H1 (cell line): ENCODE measurements at regions not wholly inside any gene's neighbourhood (a gene's known extent, or its start where the extent isn't known, plus 50 kb on each side); places are given as distances from the start of the nearest gene placed in this dataset.

Source experiments
- CTCF ChIA-PET: fragments of 300-600 bp; sonication (Branson Sonifier 250); formaldehyde crosslinking; loops from one replicate; lab custom pipeline; 2021; ENCODE audit not compliant: partially characterized antibody; lab: Charles Lee
- POLR2A ChIA-PET: fragments of 300-600 bp; sonication (Branson Sonifier 250); formaldehyde crosslinking; loops from one replicate; lab custom pipeline; 2021; ENCODE audit warnings: inconsistent platforms; ENCODE audit not compliant: partially characterized antibody; lab: Charles Lee
- DNase-seq, 2 experiments: peaks; one replicate each; pipeline versions ENCODE4 v3.0.0 to v3.0.0-alpha.2; 2010 to 2022; ENCODE audit warnings: low spot score in 2 of 2, low read depth in 1 of 2, mixed read lengths in 1 of 2
- FAIRE-seq: peaks from 2 replicates; lab custom pipeline; 2011; peaks lifted over from hg19 to GRCh38; lab: Jason Lieb, UNC
- H2AFZ ChIP-seq: 2 replicates; pipeline ENCODE4 v1.8.1; 2012; ENCODE audit warnings: low read length, inconsistent platforms
- H2AK5ac ChIP-seq: 2 replicates; pipeline ENCODE4 v1.6.1; 2013; ENCODE audit warnings: low read depth, low read length
- H2BK120ac ChIP-seq: replicated peaks from 2 replicates; pipeline ENCODE3; 2013; ENCODE audit warnings: low read depth, low read length, inconsistent platforms
- H2BK12ac ChIP-seq: 2 replicates; pipeline ENCODE4 v1.6.1; 2013; ENCODE audit warnings: low read depth, low read length
- H2BK15ac ChIP-seq: 2 replicates; pipeline ENCODE4 v1.6.1; 2013; ENCODE audit warnings: low read length
- H2BK20ac ChIP-seq: 2 replicates; pipeline ENCODE4 v1.6.1; 2013; ENCODE audit warnings: low read length
- H2BK5ac ChIP-seq: 2 replicates; pipeline ENCODE4 v1.6.1; 2013; ENCODE audit warnings: low read depth, low read length
- H3K14ac ChIP-seq: 2 replicates; pipeline ENCODE4 v1.6.1; 2013; ENCODE audit warnings: inconsistent platforms; ENCODE audit not compliant: insufficient read length
- H3K18ac ChIP-seq: 2 replicates; pipeline ENCODE4 v1.6.1; 2013; ENCODE audit warnings: low read length; ENCODE audit errors: extremely low read depth
- H3K23ac ChIP-seq: 2 replicates; pipeline ENCODE4 v1.6.1; 2013; ENCODE audit warnings: inconsistent platforms; ENCODE audit not compliant: insufficient read length
- H3K23me2 ChIP-seq: 2 replicates; pipeline ENCODE4 v1.6.1; 2013; ENCODE audit warnings: low read depth, low read length
- H3K27ac ChIP-seq: 2 replicates; pipeline ENCODE4 v1.6.1; 2011; ENCODE audit warnings: low read depth, low read length, inconsistent platforms
- H3K27me3 ChIP-seq, 4 experiments: replicated peaks in 1 of 4; 1 replicate in 1 of 4; 2 replicates in 3 of 4; pipeline versions ENCODE4 v1.6.1 to v1.8.1; 2011 to 2013; ENCODE audit warnings: low read length in 3 of 4, mild to moderate bottlenecking in 3 of 4, inconsistent platforms in 2 of 4, mixed read lengths in 2 of 4, moderate library complexity in 1 of 4; ENCODE audit not compliant: control insufficient read depth in 3 of 4, insufficient read depth in 3 of 4; ENCODE audit errors: extremely low read depth in 1 of 4
- H3K36me3 ChIP-seq, 4 experiments: 2 replicates each; pipeline versions ENCODE4 v1.6.1 to v1.8.1; 2011 to 2013; ENCODE audit warnings: mild to moderate bottlenecking in 4 of 4, low read length in 3 of 4, moderate library complexity in 2 of 4, control low read depth in 1 of 4, inconsistent platforms in 1 of 4; ENCODE audit not compliant: insufficient read depth in 4 of 4, control insufficient read depth in 2 of 4
- H3K4ac ChIP-seq: replicated peaks from 2 replicates; pipeline ENCODE3; 2013; ENCODE audit warnings: low read length, low read depth, mixed read lengths, inconsistent platforms; ENCODE audit not compliant: insufficient read length
- H3K4me1 ChIP-seq, 4 experiments: replicated peaks in 1 of 4; 1 replicate in 1 of 4; 2 replicates in 3 of 4; pipeline versions ENCODE4 v1.6.1 to v1.8.1; 2011 to 2013; ENCODE audit warnings: low read length in 3 of 4, inconsistent platforms in 2 of 4, mixed read lengths in 1 of 4; ENCODE audit not compliant: insufficient read depth in 4 of 4, control insufficient read depth in 3 of 4
- H3K4me2 ChIP-seq, 2 experiments: 2 replicates each; pipeline versions ENCODE4 v1.6.1 to v1.8.1; 2011 to 2013; ENCODE audit warnings: low read depth in 2 of 2, low read length in 2 of 2, control low read depth in 1 of 2, inconsistent platforms in 1 of 2, mild to moderate bottlenecking in 1 of 2; ENCODE audit not compliant: insufficient read depth in 1 of 2
- H3K4me3 ChIP-seq, 4 experiments: fragments of 200-600, 300-600 bp in 1 of 4; sonication (generic), shearing (Covaris generic), sonication (Bioruptor Twin) in 1 of 4; 2 replicates each; pipeline versions ENCODE4 v1.5.1 to v1.8.1; 2011 to 2016; ENCODE audit warnings: low read length in 4 of 4, low read depth in 3 of 4, control low read depth in 2 of 4, inconsistent platforms in 2 of 4, mild to moderate bottlenecking in 2 of 4, mixed read lengths in 1 of 4, moderate library complexity in 1 of 4; ENCODE audit not compliant: insufficient read depth in 2 of 4; ENCODE audit errors: extremely low read depth in 1 of 4
- H3K56ac ChIP-seq: replicated peaks from 2 replicates; pipeline ENCODE3; 2013; ENCODE audit warnings: low read depth, mild to moderate bottlenecking, mixed read lengths, low read length, inconsistent platforms; ENCODE audit not compliant: insufficient read length
- H3K79me1 ChIP-seq: 2 replicates; pipeline ENCODE4 v1.6.1; 2013; ENCODE audit warnings: low read depth, low read length, control low read depth
- H3K79me2 ChIP-seq, 2 experiments: 2 replicates each; pipeline versions ENCODE4 v1.6.1 to v1.8.1; 2012 to 2013; ENCODE audit warnings: low read length in 2 of 2, mild to moderate bottlenecking in 2 of 2, inconsistent platforms in 1 of 2; ENCODE audit not compliant: insufficient read depth in 2 of 2, control insufficient read depth in 1 of 2
- H3K9ac ChIP-seq, 4 experiments: replicated peaks in 1 of 4; 1 replicate in 1 of 4; 2 replicates in 3 of 4; pipeline versions ENCODE4 v1.6.1 to v1.8.1; 2011 to 2013; ENCODE audit warnings: low read depth in 3 of 4, low read length in 3 of 4, control low read depth in 2 of 4, mild to moderate bottlenecking in 2 of 4, moderate library complexity in 2 of 4, inconsistent platforms in 1 of 4; ENCODE audit errors: extremely low read depth in 1 of 4
- H3K9me3 ChIP-seq, 2 experiments: 2 replicates each; pipeline versions ENCODE4 v1.6.1 to v1.8.1; 2012 to 2013; ENCODE audit warnings: mild to moderate bottlenecking in 2 of 2, moderate library complexity in 2 of 2, control low read depth in 1 of 2, inconsistent platforms in 1 of 2, low read depth in 1 of 2, low read length in 1 of 2, mixed read lengths in 1 of 2; ENCODE audit not compliant: insufficient read depth in 2 of 2
- H4K20me1 ChIP-seq, 2 experiments: replicated peaks in 1 of 2; 2 replicates each; pipeline versions ENCODE3 to v1.8.1; 2011 to 2013; ENCODE audit warnings: inconsistent platforms in 2 of 2, low read length in 2 of 2, mild to moderate bottlenecking in 1 of 2; ENCODE audit not compliant: insufficient read depth in 2 of 2, control insufficient read depth in 1 of 2
- H4K5ac ChIP-seq: 2 replicates; pipeline ENCODE4 v1.6.1; 2013; ENCODE audit warnings: low read length, low read depth, mixed read lengths, inconsistent platforms; ENCODE audit not compliant: insufficient read length
- H4K8ac ChIP-seq: 2 replicates; pipeline ENCODE4 v1.8.0; 2013; ENCODE audit warnings: mild to moderate bottlenecking, moderate library complexity, low read length, inconsistent platforms; ENCODE audit not compliant: insufficient read depth; ENCODE audit errors: extremely low read depth
- H4K91ac ChIP-seq: replicated peaks from 2 replicates; pipeline ENCODE3; 2013; ENCODE audit warnings: low read length, mixed read lengths, inconsistent platforms; ENCODE audit not compliant: insufficient read length
- ATF2 ChIP-seq: IDR thresholded peaks from 2 replicates; pipeline ENCODE4 v1.6.1; 2012; ENCODE audit warnings: low read length, inconsistent platforms
- BCL11A ChIP-seq, 2 experiments: IDR thresholded peaks; one replicate each; pipeline ENCODE4 v1.6.1; 2011; ENCODE audit warnings: low read depth in 2 of 2, low read length in 2 of 2, mild to moderate bottlenecking in 2 of 2
- CEBPB ChIP-seq: IDR thresholded peaks from 2 replicates; pipeline ENCODE4 v1.6.1; 2012; ENCODE audit warnings: low read depth, low read length
- CHD1 ChIP-seq: IDR thresholded peaks from 2 replicates; pipeline ENCODE4 v1.6.1; 2012; ENCODE audit warnings: low read depth, low read length, improper control_type of control experiment
- CTBP2 ChIP-seq: IDR thresholded peaks from 2 replicates; pipeline ENCODE4 v1.7.0; 2011; ENCODE audit warnings: borderline replicate concordance, mild to moderate bottlenecking, moderate library complexity, mixed read lengths, low read length; ENCODE audit not compliant: insufficient read depth, insufficient read length
- HDAC2 ChIP-seq, 2 experiments: fragments of 300-600 bp in 1 of 2; sonication (generic) in 1 of 2; IDR thresholded peaks; 2 replicates each; pipeline ENCODE4 v1.6.1; 2011 to 2012; ENCODE audit warnings: low read depth in 2 of 2, low read length in 2 of 2, mild to moderate bottlenecking in 2 of 2, moderate library complexity in 2 of 2, borderline replicate concordance in 1 of 2, inconsistent platforms in 1 of 2
- KDM4A ChIP-seq: IDR thresholded peaks from one replicate; pipeline ENCODE4 v1.7.1; 2012; ENCODE audit warnings: low read depth, mild to moderate bottlenecking, moderate library complexity, low read length, inconsistent platforms; ENCODE audit not compliant: severe bottlenecking
- MAX ChIP-seq: IDR thresholded peaks from 2 replicates; pipeline ENCODE4 v1.6.1; 2012; ENCODE audit warnings: inconsistent platforms
- POU5F1 ChIP-seq: IDR thresholded peaks from 2 replicates; pipeline ENCODE4 v1.6.1; 2011; ENCODE audit warnings: low read depth, mild to moderate bottlenecking, low read length, moderate library complexity
- SP1 ChIP-seq: IDR thresholded peaks from 2 replicates; pipeline ENCODE4 v1.6.1; 2011; ENCODE audit warnings: low read depth, low read length
- SRF ChIP-seq: IDR thresholded peaks from 2 replicates; pipeline ENCODE4 v1.6.1; 2011; ENCODE audit warnings: mild to moderate bottlenecking, low read depth, low read length, moderate library complexity
- TAF7 ChIP-seq: optimal IDR thresholded peaks from 2 replicates; pipeline ENCODE3; 2011; ENCODE audit warnings: low read depth, mild to moderate bottlenecking, inconsistent platforms, low read length, moderate library complexity, borderline replicate concordance
- TCF12 ChIP-seq: IDR thresholded peaks from 2 replicates; pipeline ENCODE4 v1.6.1; 2011; ENCODE audit warnings: low read depth, mild to moderate bottlenecking, low read length
- WGBS, 2 experiments: shearing (Covaris generic) in 1 of 2; methylation state at CpG; one replicate each; pipeline versions ENCODE4 v1.1.6 to v1.1.7; 2013 to 2015; ENCODE audit warnings: low lambda C conversion rate in 2 of 2, mixed read lengths in 2 of 2, inconsistent platforms in 1 of 2, low coverage in 1 of 2, missing lambda C conversion rate in 1 of 2; ENCODE audit not compliant: insufficient replicate concordance in 2 of 2, insufficient coverage in 1 of 2, insufficient read length in 1 of 2; ENCODE audit errors: extremely low coverage in 1 of 2, missing lambda C conversion rate in 1 of 2; 5-methylcytosine and 5-hydroxymethylcytosine counted together

DNA sequence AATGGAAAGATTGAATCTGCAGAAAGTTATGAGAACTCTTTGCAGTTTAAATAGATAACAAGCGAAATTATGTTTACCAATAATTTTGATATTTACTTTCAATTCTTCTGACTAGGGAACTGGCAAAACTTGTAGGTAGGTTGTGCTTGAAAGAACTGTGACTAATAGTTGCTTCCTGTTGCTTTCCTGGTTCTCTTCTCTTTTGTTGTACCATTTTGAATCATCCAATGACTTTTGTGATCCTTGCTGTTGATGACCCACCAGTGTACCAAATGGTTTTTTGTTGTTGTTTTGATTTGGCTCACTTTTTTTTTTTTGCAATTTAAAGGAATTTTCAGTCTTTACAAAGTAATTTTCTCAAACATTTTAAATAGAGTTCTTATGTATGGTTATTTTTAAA is 64.9 kb upstream of the DCBLD2 start:
- H3K4me1 ChIP-seq = no peaks in the 10 kb centered on the region
- no peak overlapping the region for H2AFZ ChIP-seq
- H3K27me3 ChIP-seq = no peaks in the 10 kb centered on the region
- no peaks in the 10 kb centered on the region for H3K9me3 ChIP-seq
- H2BK12ac ChIP-seq = no peak overlapping the region
- no peak overlapping the region for H3K4me3 ChIP-seq
- 84% methylated on average over 1 of the region's 1 CpG; no CpG with 5 or more reads in 1 of the 2 experiments for WGBS, 2 experiments
- H3K36me3 ChIP-seq = no peaks in the 10 kb centered on the region
- no peak overlapping the region for H2BK15ac ChIP-seq
- H3K56ac ChIP-seq = no peak overlapping the region
- POLR2A ChIA-PET = no interaction called here
- H3K4ac ChIP-seq = no peak overlapping the region
- H4K5ac ChIP-seq = no peak overlapping the region
- no peaks in the 10 kb centered on the region for H4K20me1 ChIP-seq
- H3K14ac ChIP-seq = no peak overlapping the region
- CTCF ChIA-PET = no interaction called here
- no peaks in the 10 kb centered on the region for H3K79me2 ChIP-seq
- no peak overlapping the region for H2BK5ac ChIP-seq
- no peak overlapping the region for H3K18ac ChIP-seq
- H2AK5ac ChIP-seq = no peak overlapping the region
- H2BK120ac ChIP-seq = no peak overlapping the region
- DNase-seq (no peak), FAIRE-seq (no peak)
- no peak overlapping the region for H3K4me2 ChIP-seq
- no peak overlapping the region for H2BK20ac ChIP-seq
- H3K79me1 ChIP-seq = no peaks in the 10 kb centered on the region
- no peak overlapping the region for H3K23ac ChIP-seq
- no peak overlapping the region for H4K8ac ChIP-seq
- no peak overlapping the region for H4K91ac ChIP-seq
- no peak overlapping the region for H3K9ac ChIP-seq
- no peaks in the 10 kb centered on the region for H3K23me2 ChIP-seq
- no peak overlapping the region for H3K27ac ChIP-seq
- no peak for TF ChIP-seq KDM4A
- TF ChIP-seq POU5F1 = no peak
- no peak for TF ChIP-seq CTBP2
- TF ChIP-seq HDAC2 (IDR thresholded peaks at IDR 0.05; ENCODE audit: borderline replicate concordance in 1 of 2, low read depth in 2 of 2, low read length in 2 of 2) = no peak
- no peak for TF ChIP-seq TAF7
- no peak for TF ChIP-seq CHD1
- no peak for TF ChIP-seq BCL11A (IDR thresholded peaks at IDR 0.05; ENCODE audit: low read depth in 2 of 2, low read length in 2 of 2)
- TF ChIP-seq CEBPB = no peak
- no peak for TF ChIP-seq MAX
- no peak for TF ChIP-seq SP1
- no peak for TF ChIP-seq SRF
- no peak for TF ChIP-seq TCF12
- TF ChIP-seq ATF2 = no peak
